ENCODE measurements at regions not wholly inside any gene's neighbourhood (a gene's known extent, or its start where the extent isn't known, plus 50 kb on each side); places are given as distances from the start of the nearest gene placed in this dataset.

DNA sequence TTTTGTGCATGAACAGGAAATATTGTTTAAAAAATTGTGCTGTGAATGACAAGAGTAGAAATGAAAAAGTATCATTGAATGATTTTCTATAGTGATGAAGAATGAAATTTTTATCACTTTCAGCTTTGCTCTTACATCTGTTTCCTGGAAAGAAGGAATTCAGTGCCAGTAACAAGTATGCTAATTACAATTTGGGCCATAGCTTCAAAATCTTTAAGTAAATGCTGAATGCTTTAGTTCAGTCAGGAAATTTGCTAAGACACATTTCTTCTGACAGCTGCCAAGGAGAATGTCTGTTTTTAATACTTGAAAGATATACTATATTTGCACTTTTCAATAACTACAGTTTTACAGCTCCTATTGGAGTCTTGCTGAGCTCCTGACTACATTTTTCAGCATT lies 203.7 kb upstream of the RSPO3 start:
- TF ChIP-seq CTCF (IDR thresholded peaks at IDR 0.05; ENCODE audit: extremely low read depth, insufficient read depth, missing control alignments) = no peak
- DNase-seq (ENCODE audit: low spot score) = no peak
- in situ Hi-C loops (cut with MboI; ENCODE audit: low pct_unique_long_range_greater_than_20kb, low sequenced_read_pairs, unreplicated experiment) = no loop called here

GRCh38 chr6:126919947-126920346 lies 198.5 kb upstream of the RSPO3 start:
- TF ChIP-seq CTCF (IDR thresholded peaks at IDR 0.05; ENCODE audit: extremely low read depth, insufficient read depth, missing control alignments) = no peak
- no peak for DNase-seq (ENCODE audit: low spot score)
- in situ Hi-C loops (cut with MboI; ENCODE audit: low pct_unique_long_range_greater_than_20kb, low sequenced_read_pairs, unreplicated experiment) = no loop called here

DNA sequence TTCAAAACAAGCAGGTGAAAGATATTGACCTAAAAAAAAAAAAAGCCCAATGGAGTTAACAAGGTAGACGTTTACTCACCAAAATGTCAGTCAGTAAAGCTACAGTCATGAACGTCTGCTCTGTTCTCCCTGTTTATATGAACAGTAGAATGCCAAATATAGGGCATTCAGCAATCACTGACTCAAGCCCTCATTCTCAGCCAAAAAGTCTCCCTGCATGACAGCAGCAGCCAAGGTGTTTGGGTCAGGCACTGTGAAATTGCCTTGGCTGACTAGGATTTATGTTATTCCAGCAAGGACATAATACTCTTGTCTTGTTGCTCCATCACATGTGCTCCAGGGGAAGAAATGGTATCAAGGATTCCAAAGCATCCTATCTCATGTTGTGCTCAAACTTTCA lies 194.7 kb upstream of the RSPO3 start:
- DNase-seq (ENCODE audit: low spot score) = no peak
- no peak for TF ChIP-seq CTCF (IDR thresholded peaks at IDR 0.05; ENCODE audit: extremely low read depth, insufficient read depth, missing control alignments)
- in situ Hi-C loops (cut with MboI; ENCODE audit: low pct_unique_long_range_greater_than_20kb, low sequenced_read_pairs, unreplicated experiment) = no loop called here

DNA sequence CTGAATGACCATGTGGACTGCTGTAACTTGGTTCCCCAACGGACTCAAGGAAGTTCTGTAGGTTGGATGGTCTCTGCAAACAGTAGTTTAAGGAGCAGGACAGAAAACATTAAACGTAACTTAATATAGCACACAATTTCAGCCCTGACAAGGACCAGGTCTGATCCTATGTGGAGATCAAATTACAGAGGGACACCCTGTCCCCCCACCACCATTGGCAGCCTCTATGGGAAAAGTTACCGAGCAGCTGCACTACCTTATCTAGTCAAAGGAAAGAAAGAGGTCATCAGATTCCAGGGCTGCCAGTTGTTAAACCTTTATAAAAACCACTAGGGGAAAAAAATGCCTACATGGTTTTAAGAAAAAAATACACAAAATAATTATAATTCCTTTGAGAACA lies 191.5 kb upstream of the RSPO3 start:
- in situ Hi-C loops (cut with MboI; ENCODE audit: low pct_unique_long_range_greater_than_20kb, low sequenced_read_pairs, unreplicated experiment) = no loop called here
- TF ChIP-seq CTCF (IDR thresholded peaks at IDR 0.05; ENCODE audit: extremely low read depth, insufficient read depth, missing control alignments) = no peak
- no peak for DNase-seq (ENCODE audit: low spot score)

- TF ChIP-seq CTCF (IDR thresholded peaks at IDR 0.05; ENCODE audit: extremely low read depth, insufficient read depth, missing control alignments) = no peak
- in situ Hi-C loops (cut with MboI; ENCODE audit: low pct_unique_long_range_greater_than_20kb, low sequenced_read_pairs, unreplicated experiment) = no loop called here
Measured at GRCh38 chr6:126927841-126928240, 190.6 kb upstream of the RSPO3 start.

DNA sequence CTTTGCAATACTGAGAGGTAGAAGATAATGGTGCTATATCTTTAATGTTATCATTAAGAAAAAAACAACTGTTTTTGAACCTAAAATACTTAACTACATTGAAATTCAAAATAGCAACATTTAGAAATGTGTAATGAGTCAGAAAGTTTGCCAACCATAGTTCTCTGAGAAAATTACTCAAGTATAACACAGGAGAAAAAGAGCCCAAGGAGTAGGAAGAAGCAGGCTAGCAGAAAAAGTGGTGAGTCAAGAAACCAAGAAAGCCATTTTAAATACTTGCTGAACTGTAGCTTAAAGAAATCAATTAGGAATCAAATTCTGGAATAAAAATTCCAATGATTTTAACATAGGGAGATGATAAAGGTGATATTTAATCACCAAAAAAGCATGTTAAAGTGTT lies 181.0 kb upstream of the RSPO3 start:
- in situ Hi-C loops (cut with MboI; ENCODE audit: low pct_unique_long_range_greater_than_20kb, low sequenced_read_pairs, unreplicated experiment) = no loop called here
- TF ChIP-seq CTCF (IDR thresholded peaks at IDR 0.05; ENCODE audit: extremely low read depth, insufficient read depth, missing control alignments) = no peak
- no peak for DNase-seq (ENCODE audit: low spot score)

More at GRCh38 chr6:126927841-126928240, 190.6 kb upstream of the RSPO3 start:
- DNase-seq (ENCODE audit: low spot score) = no peak

- TF ChIP-seq CTCF (IDR thresholded peaks at IDR 0.05; ENCODE audit: extremely low read depth, insufficient read depth, missing control alignments) = no peak
- no peak for DNase-seq (ENCODE audit: low spot score)
- in situ Hi-C loops (cut with MboI; ENCODE audit: low pct_unique_long_range_greater_than_20kb, low sequenced_read_pairs, unreplicated experiment) = no loop called here
Measured at GRCh38 chr6:126939784-126940183, 178.7 kb upstream of the RSPO3 start.

All from GM13977 (cell line).